MV-4-11 (cell line): ENCODE measurements at regions not wholly inside any gene's neighbourhood (a gene's known extent, or its start where the extent isn't known, plus 50 kb on each side); places are given as distances from the start of the nearest gene placed in this dataset.

Source experiments
- DNase-seq: peaks from one replicate; lab custom pipeline; 2025; lab: John Stamatoyannopoulos, UW

DNA sequence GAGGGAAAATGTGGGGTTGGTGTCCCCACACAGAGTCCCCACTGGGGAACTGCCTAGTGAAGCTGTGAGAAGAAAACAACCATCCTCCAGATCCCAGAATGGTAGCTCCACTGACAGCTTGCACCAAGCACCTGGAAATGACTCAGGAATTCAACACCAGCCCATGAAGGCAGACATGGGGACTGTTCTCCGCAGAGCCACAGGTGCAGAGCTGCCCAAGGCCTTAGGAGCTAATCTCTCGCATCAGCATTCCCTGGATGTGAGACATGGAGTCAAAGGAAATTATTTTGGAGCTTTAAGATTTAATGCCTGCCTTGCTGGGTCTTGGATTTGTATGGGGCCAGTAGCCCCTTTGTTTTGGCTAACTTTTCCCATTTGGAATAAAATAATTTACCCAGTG lies 367.9 kb downstream of the FAM133A start:
- no peak for DNase-seq

- no peak for DNase-seq
Observed at GRCh38 chrX:94045724-94046123, 371.7 kb downstream of the FAM133A start.

DNA sequence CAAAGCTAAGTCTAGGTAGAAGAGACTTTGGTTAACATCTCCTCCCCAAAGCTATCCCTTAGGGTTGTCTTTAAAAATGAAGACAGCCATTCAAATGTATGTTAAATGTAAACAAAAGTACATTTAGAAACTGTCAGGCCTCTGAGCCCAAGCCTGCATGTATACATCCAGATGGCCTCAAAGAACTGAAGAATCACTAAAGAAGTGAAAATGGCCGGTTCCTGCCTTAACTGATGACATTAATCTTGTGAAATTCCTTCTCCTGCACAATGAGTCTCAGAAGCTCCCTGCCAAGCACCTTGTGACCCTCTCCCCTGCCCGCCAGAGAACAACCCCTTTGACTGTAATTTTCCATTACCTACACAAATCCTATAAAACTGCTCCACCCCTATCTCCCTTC lies 377.9 kb downstream of the FAM133A start:
- DNase-seq: no peak

DNA sequence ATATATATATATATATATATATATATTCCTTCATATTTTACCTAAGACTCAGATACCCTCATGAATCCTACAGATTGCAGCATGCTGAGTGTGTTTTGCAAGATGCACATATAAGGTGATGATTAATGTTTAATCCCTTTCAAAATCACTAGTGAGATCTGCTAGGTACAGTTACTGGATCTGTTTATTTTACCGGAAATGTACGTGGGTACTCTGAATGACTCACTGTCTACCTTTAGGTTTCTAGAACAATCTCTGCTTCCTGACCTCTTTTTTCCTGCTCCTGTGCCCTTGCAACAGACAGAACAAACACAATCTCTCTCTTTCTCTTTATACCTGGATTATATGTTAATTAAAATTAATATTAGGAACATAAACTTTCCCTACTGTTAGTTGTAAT lies 379.6 kb downstream of the FAM133A start:
- DNase-seq: no peak

DNA sequence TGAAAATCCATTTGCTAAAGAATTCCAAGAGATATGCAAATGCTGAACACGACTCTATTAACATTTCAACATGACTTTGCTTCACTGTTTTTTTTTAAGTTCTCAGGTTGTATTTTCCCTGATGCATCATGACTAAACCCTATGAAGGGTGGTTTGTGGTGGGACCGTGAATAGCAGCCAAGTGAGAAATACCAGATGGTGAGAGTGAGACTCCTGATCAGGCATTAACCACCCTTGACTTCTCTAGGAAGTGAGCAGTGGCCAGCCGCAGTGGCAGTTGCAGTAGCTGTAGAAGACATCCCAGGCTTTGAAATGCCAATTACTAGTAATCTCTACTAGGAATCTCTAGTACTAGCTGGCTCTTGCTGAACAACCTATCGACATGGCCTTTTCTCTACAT lies 383.4 kb downstream of the FAM133A start:
- no peak for DNase-seq

GRCh38 chrX:94058728-94059382 lies 384.8 kb downstream of the FAM133A start:
- no peak for DNase-seq

DNA sequence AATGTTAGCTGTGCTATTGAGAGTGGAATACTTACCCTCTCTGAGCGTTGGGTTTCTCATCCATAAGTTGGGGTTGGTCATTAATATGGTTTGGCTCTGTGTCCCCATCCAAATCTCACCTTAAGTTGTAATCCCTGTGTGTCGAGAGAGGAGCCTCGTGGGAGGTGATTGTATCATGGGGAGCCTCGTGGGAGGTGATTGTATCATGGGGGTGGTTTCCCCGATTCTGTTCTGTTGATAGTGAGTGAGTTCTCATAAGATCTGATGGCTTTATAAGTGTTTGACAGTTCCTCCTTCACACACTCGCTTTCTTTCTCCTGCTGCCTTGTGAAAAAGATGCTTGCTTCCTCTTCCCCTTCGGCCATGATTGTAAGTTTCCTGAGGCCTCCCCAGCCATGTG lies 391.1 kb downstream of the FAM133A start:
- DNase-seq: no peak

- no peak for DNase-seq
Observed at GRCh38 chrX:94089149-94089548, 415.1 kb downstream of the FAM133A start.

GRCh38 chrX:94097868-94098267 lies 423.9 kb downstream of the FAM133A start:
- DNase-seq: no peak

- DNase-seq: no peak
Observed at GRCh38 chrX:94107981-94108380, 434.0 kb downstream of the FAM133A start.

DNA sequence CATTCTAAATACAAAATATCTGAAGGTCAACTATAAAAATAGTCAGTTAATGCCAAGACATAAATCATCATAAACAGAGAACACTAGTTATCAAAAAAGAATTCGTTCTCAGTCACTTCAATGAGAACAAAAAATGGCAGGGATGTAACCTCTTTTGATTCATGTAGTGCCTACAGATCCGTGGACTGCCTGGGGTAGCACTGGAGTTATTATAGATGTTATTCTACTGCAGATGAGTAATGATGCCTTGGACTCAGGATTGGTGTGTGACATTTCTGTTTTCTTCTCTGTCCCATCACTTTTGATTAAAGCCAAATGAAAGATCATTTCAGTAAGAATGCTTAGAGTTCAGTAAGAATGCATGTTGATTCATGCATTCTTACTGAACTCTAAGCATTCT lies 440.4 kb downstream of the FAM133A start:
- DNase-seq: no peak

GRCh38 chrX:94121799-94122198 lies 447.8 kb downstream of the FAM133A start:
- no peak for DNase-seq

- DNase-seq: no peak
Observed at GRCh38 chrX:94123062-94123461, 449.1 kb downstream of the FAM133A start.

DNA sequence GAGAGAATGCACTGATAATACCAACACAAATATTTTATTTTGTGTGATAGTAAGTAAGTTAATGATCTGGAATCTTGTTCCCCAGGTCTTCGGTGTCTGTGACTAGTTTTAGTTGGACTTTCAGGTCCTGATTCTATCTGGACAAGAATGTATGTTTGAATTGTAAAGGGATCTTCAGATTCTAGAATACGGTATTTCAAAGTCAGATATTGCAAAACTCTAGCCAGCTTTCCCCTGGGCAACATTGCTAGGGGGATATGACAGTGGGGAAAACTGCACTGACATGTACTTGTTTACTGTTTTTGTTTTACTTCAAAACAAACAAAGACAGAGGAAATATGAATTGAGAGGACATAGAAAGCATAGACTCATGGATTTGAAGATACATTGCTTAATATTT lies 489.0 kb downstream of the FAM133A start:
- DNase-seq: no peak

GRCh38 chrX:94178145-94178788 lies 504.3 kb downstream of the FAM133A start:
- DNase-seq: no peak

DNA sequence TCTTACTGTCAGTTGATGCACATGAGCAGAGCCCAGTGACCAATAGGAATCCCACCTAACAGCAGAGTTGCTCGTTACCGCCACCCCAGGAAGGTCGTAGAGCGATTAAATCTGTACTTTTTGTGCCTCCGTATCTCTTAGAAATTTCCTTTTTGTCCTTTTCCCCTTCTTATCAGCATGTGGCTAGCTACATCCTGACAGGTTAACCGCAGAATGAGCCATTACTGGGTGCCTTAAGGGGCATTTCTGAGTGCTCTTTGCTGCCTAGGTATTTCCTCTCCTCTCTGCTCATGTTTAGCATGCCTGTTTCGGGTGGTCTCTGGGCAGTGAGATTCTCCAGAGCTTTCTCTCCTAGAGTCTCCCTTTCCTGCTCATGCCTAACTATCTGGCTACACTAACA lies 530.5 kb downstream of the FAM133A start:
- no peak for DNase-seq

DNA sequence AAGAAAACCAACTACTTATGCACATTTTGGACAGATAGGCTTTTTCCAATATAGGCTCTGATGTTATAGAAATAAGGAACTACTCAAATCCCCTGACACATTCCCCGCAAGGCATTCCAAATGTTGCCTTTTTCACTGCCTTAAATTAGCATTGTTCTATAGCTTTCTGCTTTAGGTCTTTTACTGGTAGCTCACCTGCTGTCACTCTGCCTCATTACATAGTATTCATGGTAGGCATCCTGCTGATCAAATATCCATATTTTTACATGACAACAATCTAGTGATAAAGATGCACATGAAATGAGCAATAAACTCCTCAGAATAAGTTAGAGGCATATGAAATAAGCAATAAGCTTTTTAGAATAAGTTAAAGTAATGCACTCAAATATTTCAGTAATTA lies 542.7 kb downstream of the FAM133A start:
- DNase-seq: no peak

DNA sequence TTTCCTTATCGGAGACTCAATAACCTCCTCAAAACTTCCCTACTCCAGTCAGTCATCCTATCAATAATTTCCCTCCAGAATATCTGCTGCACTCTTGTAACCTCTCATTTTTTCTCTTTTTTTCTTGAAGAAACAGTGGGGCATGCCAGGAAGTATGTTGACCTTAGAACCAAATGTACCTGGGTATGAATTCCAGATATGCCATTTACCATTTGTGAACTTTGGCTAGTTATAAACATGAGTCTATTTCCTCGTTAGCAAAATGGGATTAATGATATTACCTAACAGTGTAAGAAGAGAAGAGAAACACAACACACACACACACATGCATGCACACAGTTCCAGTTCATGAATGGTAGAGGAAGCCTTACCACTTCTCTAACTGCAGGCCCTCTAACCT lies 578.2 kb downstream of the FAM133A start:
- DNase-seq: no peak

GRCh38 chrX:94256396-94256795 lies 582.4 kb downstream of the FAM133A start:
- no peak for DNase-seq

DNA sequence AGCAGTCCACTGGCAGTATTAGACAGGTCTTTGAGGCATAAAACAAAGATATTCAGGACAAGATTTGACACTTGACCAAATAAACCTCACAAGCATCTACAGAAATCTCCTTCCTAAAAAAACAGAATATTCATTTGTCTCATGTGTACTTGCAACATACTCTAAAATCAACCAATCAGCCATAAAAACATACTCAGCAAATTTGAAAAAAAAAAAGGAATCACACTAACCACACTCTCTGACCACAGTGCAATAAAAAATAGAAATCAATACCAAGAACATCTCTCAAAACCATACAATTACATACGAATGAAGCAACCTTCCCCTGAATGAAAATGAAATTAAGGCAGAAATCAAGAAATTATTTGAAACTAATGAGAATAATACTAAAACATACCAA lies 591.3 kb downstream of the FAM133A start:
- DNase-seq: no peak

DNA sequence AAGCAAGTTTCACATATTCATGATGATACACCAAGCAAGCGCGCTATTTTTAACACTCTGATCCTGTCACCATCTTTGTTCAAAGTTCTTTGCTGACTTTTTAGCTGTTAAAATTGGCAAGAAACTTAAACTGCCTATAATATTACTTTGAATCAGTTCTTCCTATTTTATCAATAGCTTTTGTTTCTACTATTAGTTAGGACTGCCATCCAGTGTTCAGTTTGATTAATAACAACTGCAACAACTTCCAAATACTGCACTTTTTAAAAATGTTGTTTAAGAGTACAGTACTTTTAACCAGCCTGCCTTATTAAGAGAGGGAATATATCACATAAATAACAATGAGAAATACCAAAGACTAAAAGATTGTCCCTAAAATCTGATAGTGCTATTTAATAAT lies 614.3 kb downstream of the FAM133A start:
- DNase-seq: no peak

GRCh38 chrX:94288972-94289371 lies 615.0 kb downstream of the FAM133A start:
- no peak for DNase-seq

DNA sequence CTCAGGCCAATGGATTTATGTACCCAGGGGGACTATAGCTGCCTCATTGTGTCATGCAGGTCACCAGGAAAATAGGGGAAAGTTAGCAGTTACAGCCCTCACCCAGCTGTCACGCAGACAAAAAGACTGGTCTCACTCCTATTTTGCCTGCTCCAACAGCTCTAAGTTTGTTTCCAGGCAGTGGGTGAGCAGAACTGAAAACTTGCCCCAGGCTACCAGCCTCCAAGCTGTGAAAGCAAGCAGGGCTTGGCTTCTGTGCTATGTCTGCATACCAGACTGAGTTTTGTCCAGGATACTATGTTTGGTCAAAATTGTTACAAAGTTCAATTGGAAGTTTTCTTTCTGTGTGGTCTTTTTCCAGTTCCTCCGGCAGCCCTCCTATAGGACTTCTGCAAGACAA lies 628.4 kb downstream of the FAM133A start:
- DNase-seq: no peak

GRCh38 chrX:94329182-94329581 lies 655.2 kb downstream of the FAM133A start:
- DNase-seq: no peak
